Tibial nerve (tissue), 4 donors: ENCODE measurements at regions not wholly inside any gene's neighbourhood (a gene's known extent, or its start where the extent isn't known, plus 50 kb on each side); places are given as distances from the start of the nearest gene placed in this dataset.

Experiments
- CTCF ChIP-seq, 5 experiments: fragments of 200-600 bp in 3 of 5; fragments of 450-650 bp in 2 of 5; sonication (generic) in 3 of 5; IDR thresholded peaks; one replicate each; pipeline ENCODE4 v1.5.1; 2016 to 2019; ENCODE audit warnings: antibody characterized with exemption in 5 of 5, mild to moderate bottlenecking in 3 of 5, moderate library complexity in 2 of 5
- EP300 ChIP-seq, 2 donors: sonication (generic); formaldehyde crosslinking; IDR thresholded peaks; one replicate each; pipeline ENCODE4 v1.6.1; 2017; ENCODE audit warnings: antibody characterized with exemption in 2 of 2, mild to moderate bottlenecking in 1 of 2
- POLR2A ChIP-seq, 2 donors: fragments of 450-650 bp; IDR thresholded peaks; one replicate each; pipeline ENCODE4 v1.6.1; 2017; ENCODE audit warnings: antibody characterized with exemption in 2 of 2, mild to moderate bottlenecking in 2 of 2, moderate library complexity in 2 of 2

GRCh38 chr3:102192575-102192974, 242.2 kb upstream of the ZPLD1 start:
- TF ChIP-seq CTCF (IDR thresholded peaks at IDR 0.05) (no peak), POLR2A (IDR thresholded peaks at IDR 0.05) (no peak), EP300 (IDR thresholded peaks at IDR 0.05) (no peak)
